ENCODE measurements at regions not wholly inside any gene's neighbourhood (a gene's known extent, or its start where the extent isn't known, plus 50 kb on each side); places are given as distances from the start of the nearest gene placed in this dataset.

DNA sequence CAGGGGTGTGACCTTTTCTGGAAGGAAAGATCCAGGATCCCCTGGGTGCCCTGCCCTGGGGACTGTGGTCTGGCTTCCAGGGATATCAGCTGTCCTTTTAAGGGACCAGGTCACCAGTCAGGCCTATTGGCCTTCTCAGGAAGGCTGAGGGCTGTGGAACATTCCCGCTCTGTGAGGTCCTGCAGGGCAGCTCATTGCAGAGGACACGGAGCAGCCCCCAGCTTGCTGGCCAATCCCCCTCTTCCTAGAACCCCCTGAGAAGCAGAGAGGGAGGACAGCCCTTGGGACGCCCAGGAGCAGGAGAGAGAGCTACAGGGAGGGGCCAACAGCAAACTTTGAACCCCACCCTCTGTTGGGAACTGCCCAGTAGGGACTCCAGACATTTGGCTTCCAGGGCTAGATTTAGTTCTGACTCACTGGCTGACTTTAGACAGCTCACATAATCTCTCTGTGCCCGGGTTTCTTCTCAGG, 67.9 kb upstream of the COL13A1 start:
- H3K4me3 ChIP-seq, result no peak overlapping the region
- intact Hi-C loops (cut with DNase I), result loop anchor here in 2 of 10 donors (5.0 to 10.0 kb wide), 2 partner anchors 68 to 181 kb away; partner anchors contain the start of gene COL13A1 (in 2 of the 2)
- TF ChIP-seq CTCF (IDR thresholded peaks at IDR 0.05), result no peak
- no peaks in the 10 kb centered on the region for H3K9me3 ChIP-seq
- peak in 2 of 8 donors; percentile 8 to 33 for ATAC-seq
- H3K36me3 ChIP-seq, result no peaks in the 10 kb centered on the region
- H3K27me3 ChIP-seq, result no peaks in the 10 kb centered on the region
- peak overlapping the region in 6 of 10 donors; percentile 40 to 92 (median 82) for H3K27ac ChIP-seq
- H3K4me1 ChIP-seq, result peaks cover 25 to 77% (median 50%) of the 10 kb centered on the region in 9 donors
- WGBS, 2 donors, result 68 to 80% methylated on average over 4 of the region's 4 CpGs
- no peak for DNase-seq

GRCh38 chr10:69734416-69734796, 67.3 kb upstream of the COL13A1 start:
- no peak for DNase-seq
- no peak for ATAC-seq
- intact Hi-C loops (cut with DNase I), result loop anchor here in 2 of 10 donors (5.0 to 10.0 kb wide), 2 partner anchors 68 to 180 kb away; partner anchors contain the start of gene COL13A1 (in 2 of the 2)

DNA sequence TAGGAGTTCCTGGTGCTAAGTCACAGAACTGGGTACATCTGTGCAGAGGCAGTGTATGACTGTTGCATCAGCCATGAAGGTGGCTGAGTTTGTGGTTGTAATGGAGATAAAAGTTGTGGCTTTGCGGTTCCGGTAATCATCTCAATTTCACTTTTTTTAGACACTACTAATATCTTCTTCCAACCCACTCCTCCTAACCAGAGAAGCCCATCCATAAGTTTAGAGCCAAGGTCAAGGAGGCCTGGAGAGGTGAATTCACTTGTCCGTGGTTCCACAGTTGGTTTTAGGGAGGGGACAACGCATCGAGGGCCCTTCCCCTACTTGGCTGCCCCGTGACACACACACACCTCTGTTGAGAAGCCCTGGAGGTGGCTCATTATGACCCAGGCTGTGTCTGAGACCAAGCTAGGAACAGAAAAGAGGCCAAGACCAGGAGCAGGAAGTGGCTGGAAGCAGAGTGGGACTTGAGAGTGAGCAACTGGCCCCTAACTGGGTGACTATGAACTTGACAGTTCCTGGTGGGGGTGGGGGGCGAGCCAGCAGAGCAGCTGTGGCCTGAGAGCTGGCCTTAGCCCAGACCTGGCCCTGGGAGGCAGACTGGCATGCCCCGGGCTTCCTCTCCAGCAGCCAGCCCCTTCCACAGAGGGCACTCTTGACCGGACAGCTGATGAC, 66.8 kb upstream of the COL13A1 start:
- Histone ChIP-seq H3K4me3 (no peak overlapping the region), H3K27ac (no peak overlapping the region), H3K4me1 (peaks cover 18 to 76% (median 41%) of the 10 kb centered on the region in 9 donors), H3K36me3 (no peaks in the 10 kb centered on the region), H3K9me3 (no peaks in the 10 kb centered on the region), H3K27me3 (no peaks in the 10 kb centered on the region)
- ATAC-seq (no peak), DNase-seq (no peak)
- WGBS, 2 donors, result 84 to 89% methylated on average over 9 of the region's 9 CpGs
- TF ChIP-seq CTCF (IDR thresholded peaks at IDR 0.05), result no peak
- intact Hi-C loops (cut with DNase I), result loop anchor here in 4 of 10 donors (5.0 to 10.0 kb wide), 2 partner anchors 67 to 180 kb away; partner anchors contain the start of gene COL13A1 (in 4 of the 4)

More at GRCh38 chr10:69734416-69734796, 67.3 kb upstream of the COL13A1 start:
- WGBS, 2 donors, result 90 to 92% methylated on average over 8 of the region's 8 CpGs
- Histone ChIP-seq H3K4me3 (no peak overlapping the region), H3K27me3 (no peaks in the 10 kb centered on the region), H3K36me3 (no peaks in the 10 kb centered on the region), H3K9me3 (no peaks in the 10 kb centered on the region), H3K27ac (peak overlapping the region in 1 of 10 donors; percentile 48), H3K4me1 (peaks cover 22 to 76% (median 46%) of the 10 kb centered on the region in 9 donors)
- no peak for TF ChIP-seq CTCF (IDR thresholded peaks at IDR 0.05)

- WGBS, 2 donors, result 81 to 83% methylated on average over 12 of the region's 12 CpGs
- Histone ChIP-seq H3K4me1 (peaks cover 2 to 55% (median 19%) of the 10 kb centered on the region in 9 donors), H3K9me3 (no peaks in the 10 kb centered on the region), H3K36me3 (no peaks in the 10 kb centered on the region), H3K27me3 (no peaks in the 10 kb centered on the region), H3K4me3 (no peak overlapping the region), H3K27ac (no peak overlapping the region)
- no peak for DNase-seq
- no peak for TF ChIP-seq CTCF (IDR thresholded peaks at IDR 0.05)
- ATAC-seq, result no peak
- intact Hi-C loops (cut with DNase I), result loop anchor here in 3 of 10 donors (5.0 to 10.0 kb wide), 2 partner anchors 65 to 178 kb away; partner anchors contain the start of gene COL13A1 (in 2 of the 3)
These were observed 64.6 kb upstream of the COL13A1 start for GRCh38 chr10:69736886-69737641.
